ENCODE measurements at regions not wholly inside any gene's neighbourhood (a gene's known extent, or its start where the extent isn't known, plus 50 kb on each side); places are given as distances from the start of the nearest gene placed in this dataset.
"Not testable (repeated sequence)": the region's sequence is repeated elsewhere in the genome, so short reads cannot be mapped to it uniquely, and the experiment has no call there.

DNA sequence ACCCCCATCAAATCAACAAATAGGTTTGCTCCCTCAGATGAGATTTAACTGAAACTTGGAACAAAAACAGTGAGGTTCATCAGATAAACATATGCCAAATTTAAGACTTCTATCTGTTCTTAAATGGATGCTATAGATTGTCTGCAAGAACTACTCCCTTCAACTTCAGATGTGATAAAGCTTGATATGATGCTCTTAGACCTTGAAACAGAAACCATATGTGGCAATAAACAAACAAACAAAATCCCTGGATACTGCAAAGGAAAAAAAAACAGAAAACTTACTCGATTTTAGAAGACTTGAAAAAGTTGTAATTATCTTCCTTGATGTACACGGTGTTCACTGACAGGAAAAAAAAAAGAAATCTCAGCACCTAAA lies 286.1 kb upstream of the USP25 start:
- DNase-seq = no peak
- no peaks in the 10 kb centered on the region for H3K36me3 ChIP-seq (replicated peaks; ENCODE audit: control insufficient read depth, insufficient read depth, low read length)
- H3K4me3 ChIP-seq (ENCODE audit: insufficient read depth, low read depth, low read length) = no peak overlapping the region
- H3K27me3 ChIP-seq (ENCODE audit: control insufficient read depth, insufficient read depth, low read length) = no peaks in the 10 kb centered on the region

DNA sequence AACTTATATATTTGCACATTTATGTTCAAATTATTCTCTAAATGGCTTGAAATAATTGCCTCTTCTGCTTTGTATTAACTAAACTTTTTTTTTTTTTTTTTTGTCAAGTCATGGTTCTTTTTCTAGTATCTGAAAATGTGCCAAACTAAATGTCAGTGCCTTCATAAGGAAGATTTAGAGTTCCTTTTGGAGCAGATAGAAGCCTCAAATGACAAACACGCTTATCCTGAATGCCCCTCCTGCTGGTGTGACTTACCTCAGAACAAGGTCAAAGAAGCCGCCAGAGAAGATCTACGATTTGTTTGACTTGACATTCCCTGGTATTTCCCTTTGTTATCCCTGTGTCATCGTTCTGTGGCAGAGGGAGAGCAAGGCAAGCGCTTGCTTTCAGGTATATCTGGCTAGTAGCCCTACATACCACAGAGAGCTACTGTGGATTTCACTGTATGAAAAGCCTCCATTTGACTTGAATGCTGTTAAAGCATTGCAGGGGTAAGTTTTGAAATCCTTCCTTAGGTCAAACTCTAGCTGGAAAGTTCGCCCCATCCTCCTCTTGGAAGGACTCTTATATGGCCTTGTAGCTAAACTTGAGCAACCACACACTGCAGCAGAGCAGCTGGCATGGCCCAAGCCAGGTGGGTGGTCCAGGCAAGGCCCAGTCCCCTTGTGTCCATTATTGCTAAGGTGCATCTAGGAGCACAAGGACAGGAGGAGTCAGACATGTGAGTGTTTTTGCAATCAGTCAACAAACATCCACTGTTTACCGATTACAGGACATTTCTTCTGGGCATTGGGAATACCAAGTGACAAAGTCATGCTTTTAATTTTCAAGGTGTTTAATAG lies 285.4 kb upstream of the USP25 start:
- no peak overlapping the region for H3K4me3 ChIP-seq (ENCODE audit: insufficient read depth, low read depth, low read length)
- H3K27me3 ChIP-seq (ENCODE audit: control insufficient read depth, insufficient read depth, low read length) = no peaks in the 10 kb centered on the region
- DNase-seq = peak; percentile 5
- H3K36me3 ChIP-seq (replicated peaks; ENCODE audit: control insufficient read depth, insufficient read depth, low read length) = no peaks in the 10 kb centered on the region

DNA sequence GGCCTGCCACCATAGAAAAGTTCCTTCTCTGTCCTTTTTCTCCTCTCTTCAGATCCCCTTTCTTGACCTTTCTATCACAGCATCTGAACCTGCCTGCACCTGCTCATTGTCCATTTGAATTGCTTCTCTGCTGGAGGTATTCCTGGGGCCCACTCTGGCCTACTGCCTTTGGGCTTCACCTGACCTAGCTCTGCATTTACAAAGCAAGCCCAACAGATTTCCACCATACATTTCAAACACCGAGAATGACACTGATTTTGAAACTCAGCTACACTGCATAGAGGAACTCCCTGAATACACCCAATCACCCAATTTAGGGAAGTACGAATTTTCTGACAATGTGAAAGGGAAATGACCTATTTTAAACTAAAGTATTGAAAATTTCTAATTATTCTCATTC lies 284.5 kb upstream of the USP25 start:
- Histone ChIP-seq H3K36me3 (replicated peaks; ENCODE audit: control insufficient read depth, insufficient read depth, low read length) (no peaks in the 10 kb centered on the region), H3K4me3 (ENCODE audit: insufficient read depth, low read depth, low read length) (no peak overlapping the region), H3K27me3 (ENCODE audit: control insufficient read depth, insufficient read depth, low read length) (no peaks in the 10 kb centered on the region)
- peak; percentile 39 for DNase-seq

DNA sequence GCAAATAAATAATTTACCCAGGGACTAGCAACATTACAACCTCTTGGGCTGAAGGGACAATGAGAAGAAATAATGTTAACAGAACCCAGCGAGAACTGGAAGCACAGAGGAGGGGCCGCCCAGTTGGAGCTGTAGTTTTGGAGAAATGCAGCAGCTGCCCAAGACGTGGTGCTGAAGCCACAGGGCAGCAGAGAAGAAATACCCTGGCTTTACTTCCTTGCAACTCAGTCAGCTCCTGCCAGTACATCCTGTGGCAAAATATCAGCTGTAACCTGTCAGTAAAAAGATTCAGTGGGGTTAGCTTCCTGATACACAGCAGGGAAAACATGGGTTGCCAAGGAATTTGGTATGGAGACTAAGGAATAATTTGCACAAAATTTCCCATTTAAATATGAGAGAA lies 283.6 kb upstream of the USP25 start:
- no peaks in the 10 kb centered on the region for H3K27me3 ChIP-seq (ENCODE audit: control insufficient read depth, insufficient read depth, low read length)
- no peak overlapping the region for H3K4me3 ChIP-seq (ENCODE audit: insufficient read depth, low read depth, low read length)
- H3K36me3 ChIP-seq (replicated peaks; ENCODE audit: control insufficient read depth, insufficient read depth, low read length) = no peaks in the 10 kb centered on the region
- no peak for DNase-seq

DNA sequence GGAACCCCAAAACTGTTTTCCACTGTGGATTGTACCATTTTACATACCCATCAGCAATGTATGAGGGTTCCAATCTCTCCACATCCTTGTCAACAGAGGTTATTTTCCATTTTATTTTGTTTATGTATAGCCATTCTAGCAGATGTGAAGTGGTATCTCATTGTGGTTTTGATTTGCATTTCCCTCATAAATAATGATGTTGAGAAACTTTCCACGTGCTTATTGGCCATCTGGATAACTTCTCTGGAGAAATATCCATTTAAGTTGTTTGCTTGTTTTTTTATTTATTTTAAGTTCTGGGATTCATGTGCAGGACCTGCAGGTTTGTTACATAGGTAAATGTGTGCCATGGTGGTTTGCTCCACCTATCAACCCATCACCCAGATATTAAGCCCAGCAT lies 280.2 kb upstream of the USP25 start:
- Histone ChIP-seq H3K4me3 (ENCODE audit: insufficient read depth, low read depth, low read length) (no peak overlapping the region), H3K27me3 (ENCODE audit: control insufficient read depth, insufficient read depth, low read length) (no peaks in the 10 kb centered on the region), H3K36me3 (replicated peaks; ENCODE audit: control insufficient read depth, insufficient read depth, low read length) (no peaks in the 10 kb centered on the region)
- DNase-seq = no peak

DNA sequence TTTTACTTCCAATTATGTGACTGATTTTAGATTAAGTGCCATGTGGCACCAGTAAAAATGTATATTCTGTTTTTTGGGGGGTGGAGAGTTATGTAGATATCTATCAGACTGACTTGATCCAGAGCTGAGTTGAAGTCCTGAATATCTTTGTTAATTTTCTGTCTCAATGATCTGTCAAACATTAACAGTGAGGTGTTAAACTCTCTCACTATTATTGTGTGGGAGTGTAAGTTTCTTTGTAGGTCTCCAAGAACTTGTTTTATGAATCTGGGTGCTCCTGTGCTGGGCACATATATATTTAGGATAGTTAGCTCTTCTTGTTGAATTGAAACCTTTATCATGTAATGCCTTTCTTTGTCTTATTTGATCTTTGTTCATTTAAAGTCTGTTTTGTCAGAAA lies 276.5 kb upstream of the USP25 start:
- Histone ChIP-seq H3K4me3 (ENCODE audit: insufficient read depth, low read depth, low read length) (no peak overlapping the region), H3K36me3 (replicated peaks; ENCODE audit: control insufficient read depth, insufficient read depth, low read length) (no peaks in the 10 kb centered on the region), H3K27me3 (ENCODE audit: control insufficient read depth, insufficient read depth, low read length) (no peaks in the 10 kb centered on the region)
- no peak for DNase-seq

DNA sequence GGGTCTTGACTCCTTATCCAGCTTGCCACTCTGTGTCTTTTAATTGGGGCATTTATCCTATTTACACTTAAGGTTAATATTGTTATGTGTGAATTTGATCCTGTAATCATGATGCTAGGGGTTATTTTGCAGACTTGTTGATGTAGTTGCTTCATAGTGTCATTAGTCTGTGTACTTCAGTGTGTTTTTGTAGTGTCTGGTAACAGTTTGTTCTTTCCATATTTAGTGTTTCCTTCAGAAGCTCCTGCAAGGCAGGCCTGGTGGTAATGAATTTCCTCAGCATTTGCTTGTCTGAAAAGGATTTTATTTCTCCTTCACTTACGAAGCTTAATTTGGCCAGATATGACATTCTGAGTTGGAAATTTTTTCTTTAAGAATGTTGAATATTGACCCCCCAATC lies 276.0 kb upstream of the USP25 start:
- not testable (repeated sequence) for DNase-seq; H3K36me3 ChIP-seq (replicated peaks; ENCODE audit: control insufficient read depth, insufficient read depth, low read length); H3K4me3 ChIP-seq (ENCODE audit: insufficient read depth, low read depth, low read length)

DNA sequence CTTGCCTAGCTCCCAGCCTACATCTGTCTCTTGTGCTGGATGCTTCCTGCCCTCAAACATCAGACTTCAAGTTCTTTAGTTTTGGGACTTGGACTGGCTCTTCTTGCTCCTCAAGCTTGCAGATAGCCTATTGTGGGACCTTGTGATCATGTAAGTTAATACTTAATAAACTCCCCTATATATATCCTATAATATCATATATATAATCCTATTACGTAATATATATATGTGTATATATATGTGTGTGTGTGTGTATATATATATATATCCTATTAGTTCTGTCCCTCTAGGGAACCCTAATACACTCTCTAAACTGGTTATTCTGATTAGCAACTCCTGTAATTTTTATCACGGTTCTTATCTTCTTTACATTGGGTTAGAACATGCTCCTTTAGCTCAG lies 274.9 kb upstream of the USP25 start:
- DNase-seq; H3K36me3 ChIP-seq (replicated peaks; ENCODE audit: control insufficient read depth, insufficient read depth, low read length); H3K27me3 ChIP-seq (ENCODE audit: control insufficient read depth, insufficient read depth, low read length); H3K4me3 ChIP-seq (ENCODE audit: insufficient read depth, low read depth, low read length): not testable (repeated sequence)

More for the DNA sequence above, 276.0 kb upstream of the USP25 start:
- not testable (repeated sequence) for H3K27me3 ChIP-seq (ENCODE audit: control insufficient read depth, insufficient read depth, low read length)

DNA sequence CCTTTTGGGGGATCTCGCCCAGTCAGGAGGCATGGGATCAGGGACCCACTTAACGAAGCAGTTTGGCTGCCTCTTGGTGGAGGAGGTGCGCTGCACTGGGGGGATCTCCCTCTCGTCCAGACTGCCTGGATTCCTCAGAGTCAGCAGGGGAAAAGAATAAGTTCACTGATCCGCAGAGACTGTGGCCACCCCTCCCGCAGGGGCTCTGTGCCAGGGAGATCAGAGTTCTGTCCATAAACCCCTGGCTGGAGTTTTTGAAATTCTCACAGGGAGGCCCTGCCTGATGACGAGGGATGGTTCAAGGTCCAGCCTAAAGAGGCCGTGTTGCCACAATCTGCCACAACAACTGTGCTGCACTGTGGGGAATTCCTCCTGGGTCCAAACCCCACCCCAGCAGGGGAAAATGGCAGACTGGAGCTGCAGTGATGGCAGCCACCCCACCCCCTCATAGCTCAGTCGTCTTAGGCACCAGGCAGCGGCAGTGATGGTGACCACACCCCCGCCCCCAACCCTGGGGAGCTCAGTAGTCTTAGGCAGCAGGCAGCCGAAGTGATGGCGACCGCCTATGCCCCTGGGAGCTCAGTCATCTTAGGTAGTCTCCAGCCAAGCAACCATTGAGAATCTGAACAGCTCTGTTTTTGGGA lies 273.8 kb upstream of the USP25 start:
- Histone ChIP-seq H3K4me3 (ENCODE audit: insufficient read depth, low read depth, low read length) (no peak overlapping the region), H3K27me3 (ENCODE audit: control insufficient read depth, insufficient read depth, low read length) (no peaks in the 10 kb centered on the region), H3K36me3 (replicated peaks; ENCODE audit: control insufficient read depth, insufficient read depth, low read length) (no peaks in the 10 kb centered on the region)
- no peak for DNase-seq

DNA sequence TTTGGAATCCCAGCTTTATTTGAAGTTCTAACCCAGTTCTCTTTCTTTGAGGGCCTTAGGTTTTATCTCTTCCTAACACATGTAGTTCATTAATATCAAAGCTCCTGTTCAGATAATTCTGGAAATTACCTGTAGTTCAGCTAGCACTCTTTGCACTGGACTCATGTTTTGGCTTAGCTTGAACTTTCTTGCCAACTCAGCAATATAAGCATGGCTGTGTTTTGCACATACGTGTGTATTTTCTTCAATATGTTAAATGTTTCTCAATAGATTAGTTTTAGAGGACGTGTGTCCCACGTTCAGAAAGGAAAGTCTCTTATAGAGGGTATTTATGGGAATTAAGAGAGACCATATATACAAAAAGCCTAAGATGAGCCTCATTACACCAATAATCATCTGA lies 271.8 kb upstream of the USP25 start:
- DNase-seq = no peak
- Histone ChIP-seq H3K27me3 (ENCODE audit: control insufficient read depth, insufficient read depth, low read length) (no peaks in the 10 kb centered on the region), H3K36me3 (replicated peaks; ENCODE audit: control insufficient read depth, insufficient read depth, low read length) (no peaks in the 10 kb centered on the region), H3K4me3 (ENCODE audit: insufficient read depth, low read depth, low read length) (no peak overlapping the region)

DNA sequence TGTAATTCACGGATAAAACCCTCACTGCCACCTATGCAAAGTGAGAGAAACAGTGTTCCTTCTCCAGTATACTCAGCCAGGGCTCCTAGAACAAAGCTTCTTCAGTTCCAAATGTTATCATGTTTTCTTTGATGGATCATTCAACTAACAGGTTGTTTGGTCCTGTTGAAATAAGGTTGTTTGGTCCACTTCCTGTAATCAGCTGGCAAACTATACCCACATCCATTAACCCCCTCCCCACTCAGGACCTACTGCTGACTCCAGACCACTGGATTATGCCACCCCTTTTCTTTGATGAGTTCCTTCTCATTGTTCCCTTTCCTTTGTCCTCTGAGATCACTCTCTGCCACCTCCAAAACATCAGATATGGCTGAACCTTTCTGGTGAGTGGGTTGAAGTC lies 267.7 kb upstream of the USP25 start:
- Histone ChIP-seq H3K27me3 (ENCODE audit: control insufficient read depth, insufficient read depth, low read length) (no peaks in the 10 kb centered on the region), H3K4me3 (ENCODE audit: insufficient read depth, low read depth, low read length) (no peak overlapping the region), H3K36me3 (replicated peaks; ENCODE audit: control insufficient read depth, insufficient read depth, low read length) (no peaks in the 10 kb centered on the region)
- no peak for DNase-seq

DNA sequence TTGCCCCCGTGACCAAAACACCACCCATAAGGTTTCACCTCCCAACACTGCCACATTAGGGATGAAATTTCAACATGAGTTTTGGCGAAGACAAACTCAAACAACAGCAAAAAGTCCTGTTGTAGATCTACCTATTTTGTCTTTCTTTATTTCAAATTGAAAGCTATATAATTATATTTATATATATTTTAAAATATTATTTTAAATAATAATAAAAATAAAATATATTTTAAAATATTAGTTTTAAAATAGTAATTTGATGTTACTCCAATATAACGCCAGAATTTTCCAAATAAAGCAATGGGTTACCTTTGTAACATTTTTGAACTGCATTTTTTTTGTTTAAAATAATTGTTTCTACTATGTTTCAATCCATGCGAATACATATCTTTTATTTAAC lies 263.5 kb upstream of the USP25 start:
- no peak overlapping the region for H3K4me3 ChIP-seq (ENCODE audit: insufficient read depth, low read depth, low read length)
- no peaks in the 10 kb centered on the region for H3K27me3 ChIP-seq (ENCODE audit: control insufficient read depth, insufficient read depth, low read length)
- DNase-seq = no peak
- no peaks in the 10 kb centered on the region for H3K36me3 ChIP-seq (replicated peaks; ENCODE audit: control insufficient read depth, insufficient read depth, low read length)

DNA sequence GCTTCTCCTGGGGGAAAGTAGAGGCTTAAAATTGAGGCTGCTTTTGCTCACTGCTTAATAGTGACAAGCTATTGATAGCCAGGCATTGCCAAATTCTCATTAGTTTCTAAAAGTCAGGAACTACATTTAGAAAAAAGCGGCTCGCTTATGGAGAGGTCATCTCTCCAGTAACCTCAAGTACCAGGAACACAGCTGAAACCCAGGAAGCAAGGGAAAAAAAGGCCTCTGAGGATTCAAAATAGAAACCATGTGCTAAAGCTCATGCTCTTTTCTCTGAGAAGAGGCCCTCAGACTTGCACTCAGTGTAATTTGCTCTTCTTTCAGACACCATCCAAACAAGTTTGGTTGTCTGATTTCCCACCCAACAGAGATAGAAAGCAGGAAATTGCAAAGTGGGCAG lies 261.4 kb upstream of the USP25 start:
- DNase-seq = no peak
- Histone ChIP-seq H3K27me3 (ENCODE audit: control insufficient read depth, insufficient read depth, low read length) (no peaks in the 10 kb centered on the region), H3K4me3 (ENCODE audit: insufficient read depth, low read depth, low read length) (no peak overlapping the region), H3K36me3 (replicated peaks; ENCODE audit: control insufficient read depth, insufficient read depth, low read length) (no peaks in the 10 kb centered on the region)

DNA sequence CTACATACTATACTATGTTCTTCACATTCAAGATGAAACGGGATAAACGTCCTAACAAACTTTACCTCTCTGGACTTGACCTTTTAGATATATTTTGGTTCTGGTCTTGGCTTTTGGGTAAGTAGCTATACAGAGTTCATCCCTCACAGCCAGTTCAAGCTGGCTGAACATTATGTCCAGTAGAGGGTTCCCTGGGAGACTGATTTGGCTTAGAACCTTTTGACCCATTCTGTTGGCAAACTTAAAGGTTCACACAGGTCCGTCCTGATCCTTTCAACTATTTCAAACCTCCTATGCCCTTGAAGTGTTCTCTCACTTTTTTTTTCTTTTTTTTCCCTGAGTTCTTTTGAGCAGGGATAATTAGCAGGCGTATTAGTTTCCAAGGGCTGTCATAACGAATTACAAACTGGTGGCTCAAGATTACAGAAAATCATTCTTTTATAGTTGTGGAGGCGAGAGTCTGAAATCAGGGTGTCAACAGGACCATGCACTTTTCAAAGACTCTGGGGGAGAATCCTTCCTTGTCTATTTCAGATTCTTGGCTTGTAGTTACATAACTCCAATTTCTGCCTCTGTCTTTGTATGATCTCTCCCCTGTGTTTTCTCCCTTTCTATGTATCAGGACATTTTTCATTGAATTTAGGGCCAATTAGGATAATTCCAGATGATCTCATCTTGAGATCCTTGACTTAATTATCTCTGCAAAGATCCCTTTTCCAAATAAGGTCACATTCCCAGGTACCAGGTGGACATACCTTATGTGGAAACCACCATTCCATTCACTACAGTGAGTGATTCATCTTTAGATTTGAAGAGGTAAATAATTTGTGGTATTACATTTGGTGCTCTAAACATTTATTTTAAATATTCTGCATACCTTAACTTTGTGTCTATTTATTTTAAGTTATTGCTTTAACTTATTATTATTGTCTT lies 257.4 kb upstream of the USP25 start:
- Histone ChIP-seq H3K27me3 (ENCODE audit: control insufficient read depth, insufficient read depth, low read length) (no peaks in the 10 kb centered on the region), H3K4me3 (ENCODE audit: insufficient read depth, low read depth, low read length) (no peak overlapping the region), H3K36me3 (replicated peaks; ENCODE audit: control insufficient read depth, insufficient read depth, low read length) (no peaks in the 10 kb centered on the region)
- DNase-seq = no peak

DNA sequence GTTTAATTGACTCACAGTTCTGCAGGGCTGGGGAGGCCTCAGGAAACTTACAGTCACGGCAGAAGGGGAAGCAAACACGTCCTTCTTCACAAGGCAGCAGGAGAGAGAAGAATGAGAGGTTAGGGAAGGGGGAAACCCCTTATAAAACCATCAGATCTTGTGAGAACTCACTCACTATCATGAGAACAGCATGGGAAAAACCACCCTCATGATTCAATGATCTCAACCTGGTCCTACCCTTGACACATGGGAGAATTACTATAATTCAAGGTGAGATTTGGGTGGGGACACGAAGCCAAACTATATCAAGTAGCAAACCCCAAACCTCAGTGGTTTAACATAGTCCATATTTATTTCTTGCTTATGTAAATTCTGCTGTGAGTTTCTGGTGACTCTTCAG lies 252.0 kb upstream of the USP25 start:
- DNase-seq; H3K36me3 ChIP-seq (replicated peaks; ENCODE audit: control insufficient read depth, insufficient read depth, low read length); H3K4me3 ChIP-seq (ENCODE audit: insufficient read depth, low read depth, low read length); H3K27me3 ChIP-seq (ENCODE audit: control insufficient read depth, insufficient read depth, low read length): not testable (repeated sequence)
